ENCODE measurements at regions not wholly inside any gene's neighbourhood (a gene's known extent, or its start where the extent isn't known, plus 50 kb on each side); places are given as distances from the start of the nearest gene placed in this dataset.

DNA sequence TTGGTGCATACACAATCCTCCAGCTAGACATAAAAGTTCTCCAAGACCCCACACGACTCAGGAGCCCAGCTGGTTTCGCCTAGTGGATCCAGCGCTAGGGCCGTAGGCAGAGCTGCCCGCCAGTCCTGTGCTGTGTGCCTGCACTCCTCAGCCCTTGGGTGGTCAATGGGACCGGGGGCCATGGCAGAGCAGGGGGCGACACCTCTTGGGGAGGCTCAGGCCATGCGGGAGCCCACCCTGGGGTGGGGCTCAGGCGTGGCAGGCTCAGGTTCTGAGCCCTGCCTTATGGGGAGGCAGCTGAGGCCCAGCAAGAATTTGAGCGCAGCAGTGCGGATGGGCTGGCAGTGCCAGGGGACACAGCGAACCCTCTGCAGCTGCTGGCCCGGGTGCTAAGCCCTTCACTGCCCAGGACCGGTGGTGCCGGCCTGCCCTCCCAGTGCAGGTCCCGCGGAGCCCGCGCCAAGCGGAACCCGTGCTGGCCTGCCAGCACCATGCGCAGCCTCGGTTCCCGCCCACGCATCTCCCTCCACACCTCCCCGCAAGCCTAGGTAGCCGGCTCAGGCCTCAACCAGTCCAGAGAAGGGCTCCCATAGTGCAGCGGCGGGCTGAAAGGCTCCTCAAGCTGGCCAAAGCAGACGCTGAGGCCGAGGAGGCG is 1566.6 kb upstream of the SLC39A10 start:
- TF ChIP-seq CTCF (IDR thresholded peaks at IDR 0.05) = no peak
- TF ChIP-seq ZFX (IDR thresholded peaks at IDR 0.05; ENCODE audit: borderline replicate concordance) = no peak

All from 22Rv1 (cell line).